GM12892 (cell line): ENCODE measurements at regions not wholly inside any gene's neighbourhood (a gene's known extent, or its start where the extent isn't known, plus 50 kb on each side); places are given as distances from the start of the nearest gene placed in this dataset.
"Not testable (repeated sequence)": the region's sequence is repeated elsewhere in the genome, so short reads cannot be mapped to it uniquely, and the experiment has no call there.

Experiments
- DNase-seq: peaks from one replicate; pipeline ENCODE4 v3.0.0; 2011; ENCODE audit not compliant: insufficient read length
- FAIRE-seq: peaks from 2 replicates; lab custom pipeline; 2011; peaks lifted over from hg19 to GRCh38; lab: Jason Lieb, UNC
- POLR2A ChIP-seq: IDR thresholded peaks from 2 replicates; pipeline ENCODE4 v1.6.1; 2011; ENCODE audit warnings: low read depth, low read length, control low read depth
- POLR2AphosphoS5 ChIP-seq: IDR thresholded peaks from 2 replicates; pipeline ENCODE4 v1.6.1; 2011; ENCODE audit warnings: low read depth, low read length, control low read depth
- TAF1 ChIP-seq: IDR thresholded peaks from 2 replicates; pipeline ENCODE4 v1.6.1; 2011; ENCODE audit warnings: low read depth, mild to moderate bottlenecking, control low read depth, low read length, borderline replicate concordance

DNA sequence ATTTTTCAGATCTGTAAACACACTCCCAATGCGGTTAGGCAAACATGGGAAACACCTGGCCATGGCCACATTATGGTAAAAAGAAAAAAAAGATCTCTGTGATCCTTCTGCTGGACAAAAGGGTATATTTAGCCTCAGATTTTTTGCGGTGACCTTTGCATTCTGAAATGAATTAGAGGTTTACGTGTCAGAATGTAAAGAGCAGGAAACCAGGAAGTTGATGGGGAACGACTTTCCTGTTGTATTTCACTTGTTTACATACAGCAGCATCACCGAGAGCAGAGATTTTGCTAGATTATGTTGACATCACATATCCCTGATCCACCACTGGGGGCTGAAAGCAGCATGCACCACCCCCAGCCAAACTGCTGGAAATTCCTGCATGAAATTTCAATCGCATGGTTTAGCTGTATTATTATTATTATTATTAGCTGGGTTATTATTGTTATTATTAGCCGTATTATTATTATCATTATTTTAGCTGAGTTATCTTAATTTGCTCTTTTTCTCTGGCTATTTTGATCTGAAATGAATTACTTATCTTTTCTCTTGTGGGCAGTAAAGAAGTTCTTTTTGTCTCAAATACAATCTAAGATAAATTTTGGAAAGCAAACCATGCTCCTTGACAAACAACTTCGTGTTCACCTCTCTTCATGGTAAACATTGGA, 189.4 kb downstream of the ZFP64 start:
- DNase-seq, result no peak
- TF ChIP-seq POLR2A (no peak), POLR2AphosphoS5 (no peak), TAF1 (no peak)
- FAIRE-seq, result no peak

DNA sequence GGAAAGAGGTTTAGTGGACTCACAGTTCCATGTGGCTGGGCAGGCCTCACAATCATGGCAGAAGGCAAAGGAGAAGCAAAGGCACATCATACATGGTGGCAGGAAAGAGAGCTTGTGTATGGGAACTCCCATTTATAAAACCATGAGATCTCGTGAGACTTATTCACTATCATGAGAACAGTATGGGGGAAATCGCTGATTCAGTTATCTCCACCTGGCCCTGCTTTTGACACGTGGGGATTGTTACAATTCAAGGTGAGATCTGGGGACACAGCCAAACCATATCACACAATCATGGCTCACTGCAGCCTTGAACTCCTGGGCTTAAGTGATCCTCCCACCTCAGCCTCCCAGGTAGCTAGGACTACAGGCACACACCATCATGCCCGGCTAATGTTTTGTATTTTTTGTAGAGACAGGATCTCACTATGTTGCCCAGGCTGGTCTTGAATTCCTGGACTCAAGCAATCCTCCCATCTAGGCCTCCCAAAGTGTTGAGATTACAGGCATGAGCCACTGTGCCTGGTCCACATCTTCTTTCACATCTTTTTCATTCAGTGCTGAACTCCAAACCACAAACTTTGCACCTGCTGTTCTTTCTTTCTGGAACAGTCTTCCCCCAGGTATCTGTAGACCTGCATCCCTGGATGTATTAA, 194.2 kb downstream of the ZFP64 start:
- DNase-seq, FAIRE-seq: not testable (repeated sequence)

DNA sequence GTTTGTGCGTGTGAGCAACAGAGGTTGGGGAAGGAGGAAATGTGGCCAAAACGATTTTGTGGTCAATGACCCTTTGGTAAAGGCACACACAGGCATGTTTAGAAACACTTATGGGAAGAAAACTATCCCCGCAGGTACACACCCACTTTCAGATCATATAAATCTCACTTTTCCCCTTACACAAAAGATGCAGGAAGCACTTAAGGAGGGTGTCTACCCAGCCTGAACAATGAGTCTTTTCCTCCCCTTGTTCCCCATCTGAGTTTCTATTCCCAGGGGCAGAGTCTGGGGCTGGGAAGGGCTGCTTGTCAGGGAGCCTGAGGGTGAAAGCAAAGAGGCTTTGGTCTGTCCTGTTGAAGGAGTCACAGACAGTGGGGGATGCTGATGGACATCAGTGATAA, 193.2 kb upstream of the SALL4 start:
- no peak for FAIRE-seq
- TF ChIP-seq POLR2AphosphoS5 (no peak), POLR2A (no peak), TAF1 (no peak)
- DNase-seq, result no peak

DNA sequence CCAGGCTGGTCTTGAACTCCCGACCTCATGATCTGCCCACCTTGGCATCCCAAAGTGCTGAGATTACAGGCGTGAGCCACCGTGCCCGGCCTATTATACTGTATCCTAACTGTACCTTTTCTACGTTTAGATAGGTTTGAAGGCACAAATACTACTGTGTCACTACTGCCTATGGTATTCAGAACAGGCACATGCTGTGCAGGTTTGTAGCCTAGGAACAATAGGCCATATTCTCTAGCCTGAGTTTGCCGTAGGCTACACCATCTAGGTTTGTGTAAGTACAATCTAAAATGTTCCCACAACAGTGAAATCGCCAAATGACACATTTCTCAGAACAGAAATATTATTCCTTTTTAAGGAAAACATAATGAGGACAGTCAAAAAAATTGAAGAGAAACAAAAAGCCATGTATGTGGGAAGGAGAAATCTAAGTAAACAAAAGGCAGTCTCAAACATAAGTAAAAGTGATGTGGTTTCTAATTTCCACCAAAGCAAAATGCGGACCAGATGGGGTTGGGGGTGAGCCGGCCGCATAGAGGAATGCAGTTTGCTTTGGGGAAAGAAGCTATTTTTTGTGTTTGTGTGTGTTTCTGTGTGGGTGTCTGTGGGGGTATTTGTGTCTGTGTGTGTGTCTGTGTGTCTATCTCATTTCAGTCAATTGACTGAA, 192.6 kb upstream of the SALL4 start:
- FAIRE-seq (no peak), DNase-seq (no peak)
- TF ChIP-seq POLR2A (no peak), TAF1 (no peak), POLR2AphosphoS5 (no peak)

DNA sequence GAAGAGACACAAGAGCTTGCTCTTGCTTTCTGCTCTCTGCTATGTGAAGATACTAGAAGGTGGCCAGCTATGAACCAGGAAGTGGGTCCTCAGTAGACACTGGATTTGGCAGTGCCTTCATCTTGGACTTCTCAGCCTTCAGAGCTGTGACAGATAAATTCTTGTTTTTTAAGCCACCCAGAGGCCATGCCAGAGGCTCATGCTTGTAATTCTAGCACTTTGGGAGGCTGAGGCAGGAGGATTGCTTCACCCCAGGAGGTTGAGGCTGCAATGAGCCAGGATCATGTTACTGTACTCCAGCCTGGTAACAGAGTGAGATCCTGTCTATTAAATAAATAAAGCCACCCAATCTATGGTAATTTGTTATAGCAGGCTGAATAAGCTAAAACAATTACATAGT, 185.5 kb upstream of the SALL4 start:
- TF ChIP-seq POLR2A, result no peak
- no peak for TF ChIP-seq POLR2AphosphoS5
- TF ChIP-seq TAF1, result no peak
- DNase-seq (no peak), FAIRE-seq (no peak)

DNA sequence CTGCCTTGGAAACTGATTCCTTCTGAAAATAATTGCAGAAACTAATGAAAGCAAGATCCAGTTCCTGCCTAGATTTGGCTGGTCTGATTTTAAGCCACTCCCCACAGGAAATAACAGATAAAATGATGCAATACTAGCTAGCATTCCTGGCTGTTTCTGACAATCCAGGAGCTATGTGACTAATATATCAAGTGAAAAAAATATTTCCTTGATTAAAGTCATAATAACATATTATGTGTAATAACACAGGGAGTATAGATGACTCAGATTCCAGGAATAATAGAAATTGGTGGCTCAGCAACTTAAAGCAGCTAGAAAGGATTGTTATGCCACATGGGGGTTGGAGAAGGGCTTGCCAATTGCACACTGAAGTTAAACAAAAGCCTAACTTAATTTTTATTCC, 182.7 kb upstream of the SALL4 start:
- no peak for TF ChIP-seq TAF1
- FAIRE-seq (no peak), DNase-seq (no peak)

DNA sequence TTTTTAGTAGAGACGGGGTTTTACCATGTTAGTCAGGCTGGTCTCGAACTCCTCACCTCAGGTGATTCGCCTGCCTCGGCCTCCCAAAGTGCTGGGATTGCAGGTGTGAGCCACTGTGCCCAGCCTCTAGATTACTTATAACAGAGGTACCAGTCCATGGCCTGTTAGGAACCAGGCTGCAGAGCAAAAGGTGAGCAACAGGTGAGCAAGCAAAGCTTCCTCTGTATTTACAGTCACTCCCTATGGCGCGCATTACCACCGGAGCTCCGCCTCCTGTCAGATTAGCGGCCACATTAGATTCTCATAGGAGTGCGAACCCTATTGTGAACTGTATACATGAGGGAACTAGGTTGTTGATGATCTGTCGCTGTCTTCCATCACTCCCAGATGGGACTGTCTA, 178.0 kb upstream of the SALL4 start:
- TF ChIP-seq POLR2A, result no peak
- no peak for TF ChIP-seq POLR2AphosphoS5
- TF ChIP-seq TAF1, result no peak
- no peak for DNase-seq
- FAIRE-seq, result no peak

DNA sequence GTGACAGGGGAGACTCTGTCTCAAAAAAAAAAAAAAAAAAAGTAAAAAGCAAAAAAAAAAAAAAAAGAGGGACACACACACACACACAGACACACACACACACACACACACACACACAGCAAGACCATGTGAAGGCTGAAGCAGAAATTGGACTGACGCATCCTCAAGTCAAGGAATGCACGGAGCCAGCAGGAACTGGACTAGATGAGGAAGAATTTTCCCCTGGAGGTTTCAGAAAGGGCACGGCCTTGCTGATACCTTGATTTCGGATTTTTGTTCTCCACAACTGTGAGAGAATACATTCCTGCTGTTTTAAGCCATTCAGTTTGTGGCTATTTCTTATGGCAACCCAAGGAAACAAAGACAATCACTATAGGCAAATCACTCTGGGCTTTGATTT, 176.9 kb upstream of the SALL4 start:
- no peak for FAIRE-seq
- TF ChIP-seq POLR2A (no peak), POLR2AphosphoS5 (no peak), TAF1 (no peak)

DNA sequence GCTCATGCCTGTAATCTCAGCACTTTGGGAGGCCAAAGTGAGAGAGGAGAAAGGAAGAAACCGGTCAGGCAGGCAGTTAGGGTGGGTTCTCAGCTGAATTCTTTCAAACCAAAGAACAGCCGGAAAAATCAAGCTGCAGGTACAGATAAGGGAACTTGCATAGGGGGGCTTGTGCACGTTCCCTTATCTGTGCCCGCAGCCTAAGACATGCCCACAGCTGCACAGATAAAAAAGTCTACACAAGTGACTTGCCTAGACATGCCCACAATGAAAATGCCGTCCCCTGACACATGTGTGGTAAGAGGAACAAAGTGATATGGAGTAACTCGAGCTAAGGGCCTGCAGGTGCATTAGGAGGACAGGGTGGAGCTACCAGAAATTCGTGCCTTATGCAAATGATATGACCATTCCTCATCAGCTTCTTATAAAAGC, 175.8 kb upstream of the SALL4 start:
- FAIRE-seq (no peak), DNase-seq (no peak)
- TF ChIP-seq POLR2AphosphoS5 (no peak), POLR2A (no peak), TAF1 (no peak)

More for the DNA sequence above, 176.9 kb upstream of the SALL4 start:
- no peak for DNase-seq

DNA sequence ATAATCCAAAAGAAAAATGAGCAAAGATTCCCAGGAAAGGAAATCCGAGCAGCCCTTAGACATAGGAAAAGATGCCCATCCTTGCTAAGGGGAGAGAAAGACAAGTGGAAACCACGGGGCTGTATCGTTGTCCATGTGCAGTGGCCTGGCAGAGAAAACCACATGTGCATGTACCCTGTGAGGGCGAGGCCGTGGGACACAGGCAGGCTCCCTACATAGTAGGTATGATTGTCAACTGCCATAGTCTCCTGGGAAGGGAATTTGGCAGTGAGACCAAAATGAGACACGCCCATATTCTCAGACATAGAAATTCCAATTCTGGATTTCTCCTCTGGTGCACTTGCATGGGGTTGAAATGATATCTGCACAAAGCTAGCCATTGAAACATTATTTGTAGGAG, 169.7 kb upstream of the SALL4 start:
- FAIRE-seq (no peak), DNase-seq (no peak)
- no peak for TF ChIP-seq POLR2AphosphoS5
- no peak for TF ChIP-seq TAF1
- TF ChIP-seq POLR2A, result no peak

DNA sequence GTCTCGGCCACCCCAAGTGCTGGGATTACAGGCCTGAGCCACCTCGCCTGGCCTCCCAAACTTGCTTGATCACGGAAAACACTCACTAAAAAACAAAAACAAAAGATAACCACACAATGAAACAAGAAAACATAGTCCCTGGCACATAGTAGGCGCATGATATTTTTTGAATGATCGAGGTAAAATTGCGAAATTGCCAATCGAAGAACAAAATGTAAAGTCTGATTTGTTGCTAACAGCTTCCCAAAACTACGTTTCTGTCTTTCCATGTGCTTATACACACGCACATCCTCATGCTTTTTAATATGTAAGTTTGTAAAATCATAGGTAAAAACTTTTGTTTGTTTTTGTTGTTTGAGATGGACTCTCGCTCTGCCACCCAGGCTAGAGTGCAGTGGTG, 168.5 kb upstream of the SALL4 start:
- TF ChIP-seq POLR2A, result no peak
- TF ChIP-seq POLR2AphosphoS5, result no peak
- no peak for TF ChIP-seq TAF1
- no peak for FAIRE-seq

DNA sequence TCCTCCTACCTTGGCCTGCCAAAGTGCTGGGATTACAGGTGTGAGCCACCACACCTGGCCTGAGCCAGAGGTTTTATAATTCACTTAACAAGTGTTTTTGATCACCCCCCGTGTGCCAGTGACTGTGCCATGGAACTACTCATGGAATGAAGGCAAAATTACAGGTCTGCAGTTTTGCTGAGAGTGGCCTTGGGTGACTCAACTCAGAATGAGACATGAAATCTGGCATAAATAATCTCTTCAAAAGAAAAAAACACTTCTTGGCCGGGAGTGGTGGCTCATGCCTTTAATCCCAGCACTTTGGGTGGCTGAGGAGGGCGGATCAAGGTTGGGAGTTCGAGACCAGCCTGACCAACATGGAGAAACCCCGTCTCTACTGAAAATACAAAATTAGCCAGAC, 166.9 kb upstream of the SALL4 start:
- no peak for TF ChIP-seq POLR2AphosphoS5
- TF ChIP-seq POLR2A, result no peak
- TF ChIP-seq TAF1, result no peak
- FAIRE-seq (no peak), DNase-seq (no peak)

More for the DNA sequence above, 168.5 kb upstream of the SALL4 start:
- DNase-seq, result no peak
